HG02840 (cell line): ENCODE measurements at regions not wholly inside any gene's neighbourhood (a gene's known extent, or its start where the extent isn't known, plus 50 kb on each side); places are given as distances from the start of the nearest gene placed in this dataset.

Experiments used
- ATAC-seq: cut with Tn5 transposase; IDR thresholded peaks from one replicate; pipeline ENCODE4 v1.9.1; 2021; ENCODE audit warnings: mild to moderate bottlenecking, moderate library complexity, moderate number of reproducible peaks; ENCODE audit not compliant: unreplicated experiment, low FRiP score

- no peak for ATAC-seq
Measured at GRCh38 chr2:187274146-187274545, 173.9 kb downstream of the CALCRL start.

- no peak for ATAC-seq
Measured at GRCh38 chr2:187272255-187272654, 175.8 kb downstream of the CALCRL start.

- no peak for ATAC-seq
Measured at GRCh38 chr2:187271825-187272224, 176.2 kb downstream of the CALCRL start.

- ATAC-seq = no peak
Measured at GRCh38 chr2:187266645-187267044, 181.4 kb downstream of the CALCRL start.

- no peak for ATAC-seq
Measured at GRCh38 chr2:187266147-187266546, 181.9 kb downstream of the CALCRL start.

DNA sequence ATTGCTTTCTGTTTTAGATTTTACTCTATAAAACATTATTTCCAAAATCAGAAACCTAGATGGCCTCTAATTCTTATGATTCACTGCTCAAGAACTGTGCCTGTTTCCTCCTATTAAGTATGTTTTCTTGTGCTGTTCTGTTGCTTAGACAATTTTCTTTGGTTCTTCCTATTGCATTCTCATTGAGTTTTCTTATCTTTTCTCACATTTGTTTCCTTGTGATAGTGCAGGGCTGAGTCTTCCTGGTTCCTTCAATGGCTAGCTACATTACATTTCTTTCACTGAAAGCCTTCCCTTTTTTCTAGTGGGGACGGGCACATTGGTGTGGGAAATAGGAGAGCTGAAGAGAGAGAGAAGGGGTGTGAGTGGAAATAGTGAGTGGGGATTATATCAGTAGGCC, 183.4 kb downstream of the CALCRL start:
- no peak for ATAC-seq

DNA sequence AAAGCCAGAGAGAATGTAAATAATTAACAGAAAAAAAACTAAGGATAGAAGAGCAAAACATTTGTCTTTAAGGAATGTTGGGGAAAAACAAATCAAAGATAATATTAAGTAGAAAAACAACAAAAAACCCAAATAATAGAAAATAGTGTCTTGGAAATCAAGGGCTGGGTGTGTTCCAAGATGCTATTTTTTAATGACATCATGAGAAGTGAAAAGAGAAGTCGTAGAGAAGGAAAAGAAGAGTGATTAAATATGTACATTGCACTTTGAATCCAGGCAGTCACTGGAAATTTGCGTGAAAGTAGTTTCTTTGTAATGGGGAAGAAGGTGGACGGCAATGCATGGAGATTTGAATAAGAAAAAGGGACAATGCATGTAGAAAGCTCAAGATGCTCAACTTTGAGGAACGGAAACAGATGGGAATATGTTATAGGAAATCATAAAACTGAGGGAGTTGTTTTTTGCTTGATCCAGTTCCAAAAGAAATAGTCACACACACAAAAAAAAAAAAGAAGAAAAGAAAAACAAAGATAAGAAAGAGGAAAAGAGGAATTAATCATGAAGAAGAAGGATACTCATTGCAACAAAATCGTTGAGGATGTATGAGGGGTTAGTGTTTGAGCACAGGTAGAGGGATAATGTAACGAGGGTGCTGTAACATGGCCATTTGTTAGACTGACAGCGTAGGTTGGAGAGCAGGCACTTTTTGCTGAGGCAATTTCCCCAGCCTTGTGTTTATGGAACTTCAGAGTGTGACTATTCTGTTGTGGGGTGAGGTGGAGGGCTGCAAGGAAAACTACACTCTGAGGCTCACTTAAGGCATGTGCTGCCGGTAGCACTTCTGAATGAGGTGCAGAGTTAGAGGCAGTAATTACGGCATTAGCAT, 184.1 kb downstream of the CALCRL start:
- no peak for ATAC-seq

- ATAC-seq = no peak
Measured at GRCh38 chr2:187261705-187262104, 186.3 kb downstream of the CALCRL start.

- no peak for ATAC-seq
Measured at GRCh38 chr2:187252063-187252462, 196.0 kb downstream of the CALCRL start.

DNA sequence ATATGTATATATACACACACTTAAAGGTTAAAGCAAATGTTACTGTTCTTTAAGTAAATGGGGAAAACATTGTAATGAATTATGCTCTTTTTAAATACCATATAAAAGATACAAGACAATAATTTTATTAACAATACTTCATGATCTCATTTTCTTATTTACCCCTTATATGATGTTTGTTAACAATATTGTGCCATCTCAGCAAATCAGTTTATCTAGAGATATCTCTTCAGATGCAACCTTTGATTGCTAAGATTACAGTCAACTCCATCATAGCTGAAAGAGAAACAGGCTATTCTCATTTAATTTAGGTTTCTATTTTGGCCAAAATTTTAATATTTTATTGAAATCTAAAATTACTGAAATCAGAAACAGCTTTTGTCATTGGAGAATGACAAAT, 197.9 kb downstream of the CALCRL start:
- no peak for ATAC-seq

DNA sequence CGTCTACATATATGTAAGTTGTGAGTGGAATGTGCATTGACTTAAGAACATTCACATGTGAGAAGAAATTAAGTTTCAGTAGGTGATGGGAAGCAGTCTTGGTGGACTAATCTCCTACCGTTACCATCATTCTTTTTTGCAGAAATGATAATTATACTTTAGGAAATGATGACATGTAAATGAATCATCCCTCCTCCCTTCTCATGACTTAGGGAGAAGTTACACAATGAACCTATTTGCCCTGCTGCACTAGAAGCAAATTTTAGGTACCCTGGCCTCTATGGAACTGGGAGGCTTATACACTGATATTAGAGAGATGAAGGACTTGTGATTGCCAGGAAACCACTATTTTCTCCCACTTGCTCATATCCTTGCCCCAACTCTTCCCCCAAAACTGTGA, 214.2 kb downstream of the CALCRL start:
- no peak for ATAC-seq

GRCh38 chr2:187232749-187233148, 215.3 kb downstream of the CALCRL start:
- no peak for ATAC-seq

- ATAC-seq = no peak
Measured at GRCh38 chr2:187230088-187230487, 218.0 kb downstream of the CALCRL start.

- ATAC-seq = no peak
Measured at GRCh38 chr2:187228986-187229385, 219.1 kb downstream of the CALCRL start.

DNA sequence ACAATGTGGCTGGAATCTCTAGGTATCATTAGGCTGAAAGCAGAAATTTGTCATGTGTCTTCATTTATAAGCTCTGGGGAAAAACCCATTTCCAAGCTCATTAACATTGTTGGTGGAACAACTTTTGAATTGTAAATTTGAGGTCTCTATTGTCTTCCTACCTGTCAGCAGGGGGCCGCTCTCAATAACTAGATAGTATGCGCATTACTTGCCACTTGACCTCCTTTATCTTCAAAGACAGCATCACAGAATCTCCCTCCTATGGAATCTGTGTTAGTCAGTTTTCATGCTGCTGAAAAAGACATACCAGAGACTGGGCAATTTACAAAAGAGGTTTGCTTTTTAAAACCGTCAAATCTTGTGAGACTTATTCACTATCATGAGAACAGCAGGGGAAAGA, 223.1 kb downstream of the CALCRL start:
- no peak for ATAC-seq

GRCh38 chr2:187220071-187220470, 228.0 kb downstream of the CALCRL start:
- no peak for ATAC-seq

- no peak for ATAC-seq
Measured at GRCh38 chr2:187215532-187216240, 232.4 kb downstream of the CALCRL start.

DNA sequence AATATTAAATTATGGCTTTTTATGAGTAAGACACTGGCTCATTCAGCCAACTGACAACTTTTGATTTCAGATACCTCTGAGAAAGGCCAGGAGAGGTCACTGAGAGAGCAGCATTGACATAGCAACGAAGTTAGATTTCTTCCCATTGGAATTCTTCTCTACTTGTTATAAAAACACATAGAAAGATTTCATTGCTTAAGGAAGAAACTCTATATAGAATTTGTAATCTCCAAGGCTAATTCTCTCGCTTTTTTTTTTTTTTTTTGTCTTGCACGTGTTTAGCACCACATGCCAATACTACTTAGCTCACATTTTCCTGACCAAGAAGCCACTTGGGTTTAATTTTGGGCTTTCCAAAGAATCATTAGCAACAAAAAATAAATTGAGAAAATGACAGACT, 233.7 kb downstream of the CALCRL start:
- ATAC-seq = no peak

DNA sequence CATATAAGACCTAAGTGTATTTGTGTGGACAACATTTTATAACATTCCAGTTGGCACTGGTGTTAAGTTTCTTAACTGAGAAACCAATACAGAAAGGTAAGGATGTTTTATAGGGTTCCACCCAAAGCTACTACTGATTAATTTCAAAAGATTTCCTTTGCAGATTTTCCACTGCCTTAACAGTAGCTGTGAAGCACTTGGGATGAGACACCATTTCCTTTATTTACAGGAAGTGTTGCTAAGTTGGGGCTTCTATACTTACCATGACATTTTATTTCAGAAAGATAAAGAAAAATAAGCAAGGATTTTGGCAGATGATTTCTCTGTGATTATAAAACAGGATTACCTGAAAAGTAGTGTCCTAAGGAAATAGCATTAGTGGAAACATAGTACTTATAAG, 234.3 kb downstream of the CALCRL start:
- no peak for ATAC-seq

DNA sequence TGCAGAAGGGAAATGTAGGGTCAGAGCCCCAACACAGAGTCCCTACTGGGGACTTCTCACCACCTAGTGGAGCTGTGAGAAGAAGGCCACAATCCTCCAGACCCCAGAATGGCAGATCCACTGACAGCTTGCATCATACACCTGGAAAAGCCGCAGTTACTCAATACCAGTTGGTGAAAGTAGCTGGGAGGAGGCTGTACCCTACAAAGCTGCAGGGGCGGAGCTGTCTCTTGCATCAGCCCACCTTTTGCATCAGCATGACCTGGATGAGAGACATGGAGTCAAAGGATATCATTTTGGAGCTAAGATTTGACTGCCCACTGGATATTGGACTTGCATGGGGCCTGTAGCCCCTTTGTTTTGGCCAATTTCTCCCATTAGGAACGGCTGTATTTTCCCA, 237.3 kb downstream of the CALCRL start:
- ATAC-seq = no peak

DNA sequence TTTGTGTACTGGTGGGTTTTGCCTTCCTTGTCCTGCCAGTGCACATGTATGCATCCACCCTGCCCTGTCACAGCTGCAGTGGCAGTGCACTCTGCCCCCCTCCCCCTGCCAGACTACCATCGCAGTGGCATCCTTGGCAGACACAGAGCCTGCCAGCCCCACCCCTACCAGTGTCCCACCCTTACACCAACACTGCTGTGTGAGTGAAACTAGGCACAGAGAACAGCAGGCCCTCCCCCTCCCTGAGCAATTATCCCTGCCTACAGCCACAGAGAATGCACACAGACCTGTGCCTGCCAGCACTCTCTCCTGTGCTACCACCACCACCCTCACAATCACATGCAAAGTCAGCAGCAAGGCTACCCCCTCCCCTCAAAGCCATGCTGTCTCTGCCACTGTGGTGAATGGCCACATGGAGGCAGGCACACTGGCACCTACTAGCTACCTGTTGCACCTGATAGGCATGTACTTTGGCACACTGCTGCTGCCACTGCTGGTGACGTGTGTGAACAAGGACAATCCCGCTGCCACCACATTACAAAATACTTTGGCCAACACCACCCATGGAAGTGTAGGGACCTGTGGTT, 239.8 kb downstream of the CALCRL start:
- ATAC-seq = no peak
